Urinary bladder (tissue), 3 donors: ENCODE measurements at regions not wholly inside any gene's neighbourhood (a gene's known extent, or its start where the extent isn't known, plus 50 kb on each side); places are given as distances from the start of the nearest gene placed in this dataset.

Experiments
- DNase-seq: peaks from one replicate; pipeline ENCODE4 v3.0.0-alpha.2; 2015; ENCODE audit errors: extremely low spot score
- H3K27ac ChIP-seq: one replicate; pipeline ENCODE4 v1.5.1; 2013; ENCODE audit warnings: low read depth, mild to moderate bottlenecking, moderate library complexity
- H3K36me3 ChIP-seq: one replicate; pipeline ENCODE4 v1.6.1; 2013; ENCODE audit warnings: mild to moderate bottlenecking, moderate library complexity; ENCODE audit not compliant: insufficient read depth
- H3K4me1 ChIP-seq: one replicate; pipeline ENCODE4 v1.6.1; 2013; ENCODE audit warnings: mild to moderate bottlenecking, moderate library complexity; ENCODE audit not compliant: insufficient read depth
- H3K4me3 ChIP-seq: one replicate; pipeline ENCODE4 v1.5.1; 2013; ENCODE audit warnings: low read depth, low read length
- WGBS: extraction: QIAGEN DNeasy Blood & Tissue Kit; methylation state at CpG from one replicate; pipeline ENCODE4 v1.1.7; 2013; 5-methylcytosine and 5-hydroxymethylcytosine counted together
- donor health status: healthy with polysubstance abuse.
- donor health status: healthy.

GRCh38 chr6:140854318-140854717 is 1278.4 kb upstream of the GJE1 start:
- Histone ChIP-seq H3K27ac (no peak overlapping the region), H3K4me3 (no peak overlapping the region), H3K36me3 (no peaks in the 10 kb centered on the region), H3K4me1 (no peaks in the 10 kb centered on the region)
- 69% methylated on average over 1 of the region's 1 CpG for WGBS
- no peak for DNase-seq

- WGBS: 85% methylated on average over 1 of the region's 1 CpG
- Histone ChIP-seq H3K36me3 (no peaks in the 10 kb centered on the region), H3K4me3 (no peak overlapping the region), H3K4me1 (no peaks in the 10 kb centered on the region), H3K27ac (no peak overlapping the region)
- DNase-seq: no peak
These were observed 1282.3 kb upstream of the GJE1 start for GRCh38 chr6:140850438-140850837.

- no peak for DNase-seq
- WGBS: 69% methylated on average over 1 of the region's 1 CpG
- Histone ChIP-seq H3K27ac (no peak overlapping the region), H3K4me1 (no peaks in the 10 kb centered on the region), H3K4me3 (no peak overlapping the region), H3K36me3 (no peaks in the 10 kb centered on the region)
These were observed 1283.3 kb upstream of the GJE1 start for GRCh38 chr6:140849456-140849855.

DNA sequence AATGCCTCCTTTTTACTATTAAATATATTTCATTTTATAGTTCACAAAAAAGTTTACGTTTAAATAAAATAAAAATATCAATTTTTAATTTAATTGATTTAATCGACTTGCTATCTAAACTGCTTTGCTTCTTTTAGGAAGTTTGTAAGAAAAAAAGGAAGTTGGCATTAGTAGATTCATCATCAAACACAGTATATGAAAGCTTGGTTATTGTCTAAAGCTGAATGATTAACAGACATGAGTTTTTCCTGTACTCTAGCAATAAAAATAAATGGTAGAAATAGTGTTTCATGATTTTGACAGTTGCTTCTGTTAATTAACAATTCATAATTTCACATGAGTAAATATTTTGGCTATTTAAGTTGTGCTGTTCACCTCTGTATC is 1285.5 kb upstream of the GJE1 start:
- Histone ChIP-seq H3K4me3 (no peak overlapping the region), H3K36me3 (no peaks in the 10 kb centered on the region), H3K4me1 (no peaks in the 10 kb centered on the region), H3K27ac (no peak overlapping the region)
- DNase-seq: no peak
- WGBS: 87% methylated on average over 2 of the region's 2 CpGs

DNA sequence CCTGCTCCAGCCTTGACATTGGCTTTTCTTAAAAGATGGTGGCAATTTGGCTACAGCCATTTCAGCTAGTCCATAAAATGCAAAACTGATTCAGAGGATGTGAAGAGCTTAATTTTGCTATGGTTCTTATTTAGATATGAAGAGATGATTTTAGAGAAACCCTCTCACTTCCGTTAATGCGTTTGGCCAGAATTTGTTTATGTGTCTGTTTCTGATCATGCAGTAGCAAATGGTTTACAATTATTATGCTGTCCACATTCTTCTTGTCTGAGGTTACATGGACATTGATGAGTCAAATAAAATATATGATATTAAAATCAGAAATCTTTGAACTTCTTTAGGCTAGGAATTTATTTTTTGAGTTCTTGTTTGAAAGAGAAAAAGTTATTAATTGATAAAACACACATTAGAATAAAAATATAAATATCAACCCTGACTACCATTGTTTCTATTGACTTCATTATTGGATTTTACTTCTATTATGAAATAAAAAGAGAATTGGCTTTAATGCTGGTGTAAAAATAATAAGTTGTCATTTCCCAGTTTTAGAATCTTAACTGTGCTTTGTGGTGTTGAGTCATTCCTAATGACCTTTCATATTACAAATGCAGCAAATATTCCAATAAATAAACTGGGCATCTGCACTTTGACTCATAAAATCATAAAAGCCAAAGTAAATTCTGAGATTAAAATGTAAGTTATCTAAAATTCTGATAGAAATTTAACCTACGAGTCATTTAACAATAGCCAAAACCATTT is 1286.0 kb upstream of the GJE1 start:
- no peak for DNase-seq
- no peaks in the 10 kb centered on the region for H3K36me3 ChIP-seq
- no peaks in the 10 kb centered on the region for H3K4me1 ChIP-seq
- WGBS: 66% methylated on average over 3 of the region's 3 CpGs
- no peak overlapping the region for H3K4me3 ChIP-seq
- H3K27ac ChIP-seq: no peak overlapping the region

GRCh38 chr6:140845701-140846100 is 1287.0 kb upstream of the GJE1 start:
- H3K36me3 ChIP-seq: no peaks in the 10 kb centered on the region
- WGBS: 84% methylated on average over 1 of the region's 1 CpG
- no peak overlapping the region for H3K27ac ChIP-seq
- H3K4me1 ChIP-seq: no peaks in the 10 kb centered on the region
- no peak for DNase-seq
- no peak overlapping the region for H3K4me3 ChIP-seq

- Histone ChIP-seq H3K4me3 (no peak overlapping the region), H3K36me3 (no peaks in the 10 kb centered on the region), H3K27ac (no peak overlapping the region), H3K4me1 (no peaks in the 10 kb centered on the region)
- 81% methylated on average over 3 of the region's 3 CpGs for WGBS
- no peak for DNase-seq
These were observed 1288.6 kb upstream of the GJE1 start for GRCh38 chr6:140844167-140844566.

DNA sequence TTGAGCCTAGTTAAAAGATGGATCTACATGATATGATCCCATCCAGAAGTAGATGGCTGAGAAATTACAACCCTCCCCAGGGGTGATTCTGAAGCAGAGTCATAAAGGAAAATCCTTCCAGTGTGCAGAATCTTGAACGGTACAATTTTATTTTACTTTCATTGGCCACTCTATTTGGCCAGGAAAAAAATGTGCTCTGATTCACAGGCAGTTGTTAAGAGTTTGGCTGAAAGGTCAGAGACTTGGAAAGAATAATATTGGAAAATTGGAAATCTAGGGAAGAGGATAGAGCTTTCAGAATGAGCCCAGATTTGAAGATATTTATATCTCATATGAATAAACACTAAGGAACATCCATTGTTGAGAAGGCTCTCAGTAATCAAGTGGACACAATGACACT is 1299.3 kb upstream of the GJE1 start:
- no peak for DNase-seq
- WGBS: 49% methylated on average over 1 of the region's 1 CpG
- no peaks in the 10 kb centered on the region for H3K4me1 ChIP-seq
- no peak overlapping the region for H3K4me3 ChIP-seq
- no peak overlapping the region for H3K27ac ChIP-seq
- H3K36me3 ChIP-seq: no peaks in the 10 kb centered on the region

DNA sequence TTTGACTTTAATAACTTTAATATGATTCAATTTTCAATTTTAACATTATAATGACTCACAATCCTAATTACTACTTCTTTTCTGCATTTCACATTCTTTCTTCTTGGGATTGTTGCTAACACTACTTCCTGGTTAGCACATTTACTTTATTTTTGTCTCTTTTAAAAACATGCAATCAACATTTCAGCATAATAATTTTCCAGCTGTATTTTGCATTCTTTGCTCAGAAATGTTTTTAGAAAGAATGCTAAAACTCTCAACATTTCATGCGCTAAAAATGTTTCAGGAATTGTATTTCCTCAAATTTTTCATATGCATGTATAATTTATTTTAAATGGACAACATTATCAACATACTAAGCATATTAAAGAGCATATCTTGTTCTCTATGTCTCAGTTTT is 1302.1 kb upstream of the GJE1 start:
- 71% methylated on average over 1 of the region's 1 CpG for WGBS
- H3K27ac ChIP-seq: no peak overlapping the region
- no peak for DNase-seq

DNA sequence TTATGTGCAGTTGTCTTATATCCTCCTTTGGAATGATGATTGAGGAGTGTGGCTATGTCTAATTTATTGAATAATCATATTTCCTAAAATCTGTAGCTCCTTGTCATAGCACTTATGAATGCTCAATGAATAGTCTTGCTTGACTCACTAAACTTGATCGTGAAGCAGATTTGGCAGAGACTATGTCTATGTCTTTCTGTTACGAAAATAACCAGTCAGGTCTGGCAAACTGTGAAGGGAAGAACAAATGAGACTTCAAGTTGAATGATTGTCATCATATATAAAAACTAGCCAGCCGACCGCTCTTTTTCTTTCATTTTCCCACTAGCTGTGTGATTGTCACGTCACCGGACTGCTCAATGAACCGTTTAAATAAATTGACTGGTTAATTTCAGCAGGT is 1303.9 kb upstream of the GJE1 start:
- no peak overlapping the region for H3K4me3 ChIP-seq
- no peak overlapping the region for H3K27ac ChIP-seq
- no peak for DNase-seq
- H3K4me1 ChIP-seq: no peaks in the 10 kb centered on the region
- no peaks in the 10 kb centered on the region for H3K36me3 ChIP-seq
- 96% methylated on average over 7 of the region's 7 CpGs for WGBS

More for the DNA sequence above, 1302.1 kb upstream of the GJE1 start:
- H3K4me1 ChIP-seq: no peaks in the 10 kb centered on the region
- no peak overlapping the region for H3K4me3 ChIP-seq
- no peaks in the 10 kb centered on the region for H3K36me3 ChIP-seq

DNA sequence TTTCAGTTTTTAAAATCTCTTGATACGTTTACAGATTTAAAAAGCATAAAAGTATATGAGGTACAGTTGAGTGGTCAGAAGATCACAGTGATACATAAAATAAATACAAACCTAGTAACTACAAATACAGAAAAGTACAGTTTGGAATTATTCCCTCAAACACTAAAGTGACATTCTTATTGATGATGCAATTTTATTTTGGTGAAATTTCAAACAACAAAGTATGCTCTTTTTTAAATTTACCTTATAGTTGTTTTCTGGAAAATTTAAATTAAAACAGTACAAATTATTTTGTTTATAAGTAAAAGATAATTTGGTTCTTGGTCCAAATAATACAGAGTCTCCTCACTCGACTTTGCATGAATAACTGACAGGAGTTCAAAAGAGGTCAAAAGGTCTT is 1305.1 kb upstream of the GJE1 start:
- WGBS: 56% methylated on average over 2 of the region's 2 CpGs
- no peaks in the 10 kb centered on the region for H3K4me1 ChIP-seq
- no peak overlapping the region for H3K4me3 ChIP-seq
- no peak for DNase-seq
- no peak overlapping the region for H3K27ac ChIP-seq
- no peaks in the 10 kb centered on the region for H3K36me3 ChIP-seq

DNA sequence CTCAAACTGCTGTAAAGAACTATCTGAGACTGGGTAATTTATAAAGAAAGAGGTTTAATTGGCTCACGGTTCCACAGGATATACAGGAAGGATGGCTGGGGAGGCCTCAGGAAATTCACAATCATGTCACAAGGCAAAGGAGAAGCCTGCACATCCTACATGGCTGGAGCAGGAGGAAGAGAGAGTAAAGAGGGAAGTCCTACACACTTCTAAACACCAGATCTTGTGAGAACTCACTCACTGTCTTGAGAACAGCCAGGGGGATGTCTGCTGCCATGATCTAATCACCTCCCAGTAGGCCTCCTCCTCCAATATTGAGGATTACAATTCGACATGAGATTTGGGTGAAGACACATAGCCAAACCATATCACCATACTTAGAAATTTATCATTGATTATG is 1307.0 kb upstream of the GJE1 start:
- no peak overlapping the region for H3K27ac ChIP-seq
- H3K4me1 ChIP-seq: no peaks in the 10 kb centered on the region
- 85% methylated on average over 2 of the region's 2 CpGs for WGBS

GRCh38 chr6:140824595-140824994 is 1308.1 kb upstream of the GJE1 start:
- no peak for DNase-seq
- Histone ChIP-seq H3K36me3 (no peaks in the 10 kb centered on the region), H3K4me1 (no peaks in the 10 kb centered on the region), H3K4me3 (no peak overlapping the region), H3K27ac (no peak overlapping the region)

More for the DNA sequence above, 1307.0 kb upstream of the GJE1 start:
- Histone ChIP-seq H3K36me3 (no peaks in the 10 kb centered on the region), H3K4me3 (no peak overlapping the region)
- DNase-seq: no peak

- DNase-seq: no peak
- Histone ChIP-seq H3K27ac (no peak overlapping the region), H3K4me3 (no peak overlapping the region), H3K4me1 (no peaks in the 10 kb centered on the region), H3K36me3 (no peaks in the 10 kb centered on the region)
- 84% methylated on average over 3 of the region's 3 CpGs for WGBS
These were observed 1311.5 kb upstream of the GJE1 start for GRCh38 chr6:140821196-140821595.

DNA sequence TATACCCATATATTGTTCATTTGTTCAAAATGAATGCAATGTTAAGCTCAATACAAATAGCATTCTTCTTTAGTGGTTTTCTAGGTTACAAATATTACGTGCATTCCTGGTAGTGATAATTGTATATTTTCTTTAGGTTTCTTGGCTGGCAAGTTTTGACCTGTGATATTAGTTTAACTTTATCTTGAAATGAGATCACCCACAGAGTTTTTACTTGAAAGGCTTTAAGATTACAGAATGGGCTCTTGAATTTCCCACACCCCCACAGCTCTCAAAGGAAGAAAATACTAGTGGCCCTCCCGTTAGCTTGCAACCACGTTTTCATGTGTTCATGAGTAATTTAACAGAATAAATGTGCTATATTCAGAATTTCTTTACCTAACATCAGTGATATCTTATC is 1315.5 kb upstream of the GJE1 start:
- Histone ChIP-seq H3K4me3 (no peak overlapping the region), H3K27ac (no peak overlapping the region), H3K36me3 (no peaks in the 10 kb centered on the region), H3K4me1 (no peaks in the 10 kb centered on the region)
- WGBS: 76% methylated on average over 3 of the region's 3 CpGs
- DNase-seq: no peak
